PC-3 (cell line): ENCODE measurements at regions not wholly inside any gene's neighbourhood (a gene's known extent, or its start where the extent isn't known, plus 50 kb on each side); places are given as distances from the start of the nearest gene placed in this dataset.

Source experiments
- ATAC-seq: fragments of 200-7000 bp; cut with Tn5 transposase; 2 replicates; pipeline ENCODE4 v1.9.1; 2020; ENCODE audit warnings: mild to moderate bottlenecking, moderate library complexity
- BruUV-seq: library from RNA; stranded (reverse); fragments of 400-500 nt; replicated peaks from 2 replicates; lab custom pipeline; 2021; lab: Mats Ljungman, UMichigan
- CTCF ChIA-PET: fragments of 300-600 bp; sonication (Branson Sonifier 250); formaldehyde crosslinking; loops from one replicate; lab custom pipeline; 2022; ENCODE audit warnings: antibody characterized with exemption; lab: Charles Lee
- POLR2A ChIA-PET: fragments of 300-600 bp; sonication (Branson Sonifier 250); formaldehyde crosslinking; loops from one replicate; lab custom pipeline; 2022; ENCODE audit warnings: antibody characterized with exemption; ENCODE audit not compliant: unreplicated experiment; lab: Charles Lee
- DNase-seq: peaks from one replicate; pipeline ENCODE4 v3.0.0-alpha.2; 2015
- H2AFZ ChIP-seq: fragments of 300-600 bp; sonication (generic); 2 replicates; pipeline ENCODE4 v1.6.0; 2016; ENCODE audit warnings: antibody characterized with exemption, low read length
- H3F3A ChIP-seq: fragments of 300-600 bp; sonication (generic); one replicate; pipeline ENCODE4 v1.6.0; 2017; ENCODE audit warnings: antibody characterized with exemption, low read length, control low read depth, mild to moderate bottlenecking; ENCODE audit not compliant: unreplicated experiment
- H3K27ac ChIP-seq: fragments of 300-600 bp; sonication (generic); 2 replicates; pipeline ENCODE4 v1.5.1; 2016; ENCODE audit warnings: mild to moderate bottlenecking, low read length
- H3K27me3 ChIP-seq: fragments of 300-600 bp; sonication (generic); 2 replicates; pipeline ENCODE4 v1.6.1; 2016; ENCODE audit warnings: low read length, mixed read lengths
- H3K36me3 ChIP-seq: fragments of 300-600 bp; sonication (generic); 2 replicates; pipeline ENCODE4 v1.6.1; 2016; ENCODE audit warnings: low read depth, mixed run types, low read length, mixed read lengths
- H3K4me1 ChIP-seq: fragments of 300-600 bp; sonication (generic); 2 replicates; pipeline ENCODE4 v1.5.1; 2016; ENCODE audit warnings: low read length; ENCODE audit not compliant: insufficient read depth
- H3K4me2 ChIP-seq: fragments of 300-600 bp; sonication (generic); 2 replicates; pipeline ENCODE4 v1.6.0; 2016; ENCODE audit warnings: low read length
- H3K4me3 ChIP-seq: fragments of 300-600 bp; sonication (generic); 2 replicates; pipeline ENCODE4 v1.5.1; 2016; ENCODE audit warnings: mild to moderate bottlenecking, low read length, mixed read lengths
- H3K79me2 ChIP-seq: fragments of 300-600 bp; sonication (generic); 2 replicates; pipeline ENCODE4 v1.6.1; 2017; ENCODE audit warnings: low read length, mixed read lengths
- H3K9ac ChIP-seq: fragments of 300-600 bp; sonication (generic); 2 replicates; pipeline ENCODE4 v1.6.0; 2016; ENCODE audit warnings: mild to moderate bottlenecking, low read length
- H3K9me2 ChIP-seq: fragments of 300-600 bp; sonication (generic); replicated peaks from 2 replicates; pipeline ENCODE4 v1.6.1; 2016; ENCODE audit warnings: mixed run types, low read length, mixed read lengths
- H3K9me3 ChIP-seq: fragments of 300-600 bp; sonication (generic); 2 replicates; pipeline ENCODE4 v1.6.1; 2016; ENCODE audit warnings: low read length, mixed read lengths
- H4K20me1 ChIP-seq: fragments of 300-600 bp; sonication (generic); 2 replicates; pipeline ENCODE4 v1.6.1; 2016; ENCODE audit warnings: low read length, mixed read lengths
- CTCF ChIP-seq: fragments of 300-600 bp; sonication (generic); conservative IDR thresholded peaks from 2 replicates; pipeline ENCODE4 v1.5.1; 2017; ENCODE audit warnings: antibody characterized with exemption, low read depth, mild to moderate bottlenecking, low read length
- EZH2 ChIP-seq: fragments of 300-600 bp; sonication (generic); IDR thresholded peaks from one replicate; pipeline ENCODE4 v1.6.1; 2017; ENCODE audit warnings: antibody characterized with exemption, mild to moderate bottlenecking, low read length; ENCODE audit not compliant: unreplicated experiment
- EZH2phosphoT487 ChIP-seq: fragments of 300-600 bp; sonication (generic); IDR thresholded peaks from 2 replicates; pipeline ENCODE4 v1.6.1; 2018; ENCODE audit warnings: mild to moderate bottlenecking, antibody characterized with exemption, low read length, borderline replicate concordance
- intact Hi-C: fragments of 100-400 bp; cut with micrococcal nuclease; formaldehyde crosslinking; loops from 2 replicates; pipeline ENCODE4 v1.9.0; 2023

GRCh38 chr18:44557616-44558151 is 123.0 kb upstream of the SETBP1 start:
- BruUV-seq = no TSS peak
- POLR2A ChIA-PET = no interaction called here

GRCh38 chr18:44558767-44559166 is 121.9 kb upstream of the SETBP1 start:
- Histone ChIP-seq H3K36me3 (no peaks in the 10 kb centered on the region), H3K9ac (no peak overlapping the region), H3F3A (no peaks in the 10 kb centered on the region), H4K20me1 (no peaks in the 10 kb centered on the region), H3K4me2 (no peak overlapping the region), H3K27me3 (no peaks in the 10 kb centered on the region), H3K79me2 (no peaks in the 10 kb centered on the region), H3K4me3 (no peak overlapping the region), H3K9me2 (no peaks in the 10 kb centered on the region), H3K9me3 (no peaks in the 10 kb centered on the region), H2AFZ (no peak overlapping the region), H3K4me1 (no peaks in the 10 kb centered on the region), H3K27ac (no peak overlapping the region)
- no peak for DNase-seq
- TF ChIP-seq EZH2 (no peak), EZH2phosphoT487 (no peak), CTCF (no peak)
- BruUV-seq = no TSS peak
- ATAC-seq = no peak
- intact Hi-C loops = no loop called here
- POLR2A ChIA-PET = no interaction called here
- CTCF ChIA-PET = no interaction called here

More at GRCh38 chr18:44557616-44558151, 123.0 kb upstream of the SETBP1 start:
- no peaks in the 10 kb centered on the region for H4K20me1 ChIP-seq
- H3K36me3 ChIP-seq = no peaks in the 10 kb centered on the region
- no peak overlapping the region for H3K27ac ChIP-seq
- ATAC-seq (no peak), DNase-seq (no peak)
- H3K9ac ChIP-seq = no peak overlapping the region
- no peaks in the 10 kb centered on the region for H3F3A ChIP-seq
- no peaks in the 10 kb centered on the region for H3K4me1 ChIP-seq
- no peak overlapping the region for H2AFZ ChIP-seq
- no peak for TF ChIP-seq CTCF
- no peak for TF ChIP-seq EZH2phosphoT487
- no peak for TF ChIP-seq EZH2
- H3K4me2 ChIP-seq = no peak overlapping the region
- CTCF ChIA-PET = no interaction called here
- H3K4me3 ChIP-seq = no peak overlapping the region
- H3K9me3 ChIP-seq = no peaks in the 10 kb centered on the region
- H3K9me2 ChIP-seq = no peaks in the 10 kb centered on the region
- no peaks in the 10 kb centered on the region for H3K79me2 ChIP-seq
- H3K27me3 ChIP-seq = no peaks in the 10 kb centered on the region
- intact Hi-C loops = no loop called here

GRCh38 chr18:44562986-44563385 is 117.7 kb upstream of the SETBP1 start:
- CTCF ChIA-PET = no interaction called here

More at GRCh38 chr18:44562986-44563385, 117.7 kb upstream of the SETBP1 start:
- no peak overlapping the region for H3K4me2 ChIP-seq
- H3K27ac ChIP-seq = no peak overlapping the region
- H3K9me3 ChIP-seq = no peaks in the 10 kb centered on the region
- no TSS peak for BruUV-seq
- intact Hi-C loops = no loop called here
- ATAC-seq = no peak
- H3K9me2 ChIP-seq = no peaks in the 10 kb centered on the region
- H3K79me2 ChIP-seq = no peaks in the 10 kb centered on the region
- H3F3A ChIP-seq = no peaks in the 10 kb centered on the region
- DNase-seq = no peak
- H3K36me3 ChIP-seq = no peaks in the 10 kb centered on the region
- POLR2A ChIA-PET = no interaction called here
- H3K9ac ChIP-seq = no peak overlapping the region
- H3K4me1 ChIP-seq = no peaks in the 10 kb centered on the region
- no peaks in the 10 kb centered on the region for H4K20me1 ChIP-seq
- TF ChIP-seq CTCF = no peak
- TF ChIP-seq EZH2phosphoT487 = no peak
- TF ChIP-seq EZH2 = no peak
- no peak overlapping the region for H3K4me3 ChIP-seq
- no peak overlapping the region for H2AFZ ChIP-seq
- H3K27me3 ChIP-seq = no peaks in the 10 kb centered on the region
